Loucy (cell line): ENCODE measurements at regions not wholly inside any gene's neighbourhood (a gene's known extent, or its start where the extent isn't known, plus 50 kb on each side); places are given as distances from the start of the nearest gene placed in this dataset.
"Not testable (repeated sequence)": the region's sequence is repeated elsewhere in the genome, so short reads cannot be mapped to it uniquely, and the experiment has no call there.

Experiments
- H2AFZ ChIP-seq: fragments of 200-600 bp; sonication (generic); 2 replicates; pipeline ENCODE4 v1.6.0; 2016; ENCODE audit warnings: antibody characterized with exemption, mild to moderate bottlenecking, low read length, moderate library complexity
- H3F3A ChIP-seq: fragments of 200-600 bp; 2 replicates; pipeline ENCODE4 v1.6.0; 2016; ENCODE audit warnings: antibody characterized with exemption, low read depth, mild to moderate bottlenecking
- H3K27me3 ChIP-seq: fragments of 200-600 bp; sonication (generic); 2 replicates; pipeline ENCODE4 v1.6.1; 2014; ENCODE audit warnings: low read length, mild to moderate bottlenecking; ENCODE audit not compliant: insufficient read depth, poor library complexity, severe bottlenecking
- H3K36me3 ChIP-seq: fragments of 200-600 bp; sonication (generic); 2 replicates; pipeline ENCODE4 v1.6.1; 2016; ENCODE audit warnings: low read length; ENCODE audit not compliant: insufficient read depth
- H3K4me1 ChIP-seq: fragments of 200-600 bp; sonication (generic); 2 replicates; pipeline ENCODE4 v1.5.1; 2014; ENCODE audit warnings: low read length, mild to moderate bottlenecking; ENCODE audit not compliant: insufficient read depth, poor library complexity, severe bottlenecking
- H3K4me2 ChIP-seq: fragments of 200-600 bp; sonication (generic); 2 replicates; pipeline ENCODE4 v1.6.0; 2014; ENCODE audit warnings: antibody characterized with exemption, low read length, low read depth, mild to moderate bottlenecking; ENCODE audit not compliant: poor library complexity, severe bottlenecking
- H3K4me3 ChIP-seq: fragments of 200-600 bp; sonication (generic); 2 replicates; pipeline ENCODE4 v1.5.1; 2014; ENCODE audit warnings: low read length, mild to moderate bottlenecking, mixed read lengths; ENCODE audit not compliant: poor library complexity, severe bottlenecking
- H3K79me2 ChIP-seq: fragments of 200-600 bp; sonication (generic); 2 replicates; pipeline ENCODE4 v1.6.1; 2014; ENCODE audit warnings: low read length; ENCODE audit not compliant: insufficient read depth
- H3K9ac ChIP-seq: fragments of 200-600 bp; sonication (generic); 2 replicates; pipeline ENCODE4 v1.6.0; 2014; ENCODE audit warnings: mild to moderate bottlenecking, low read depth, low read length, moderate library complexity; ENCODE audit not compliant: poor library complexity, severe bottlenecking
- H3K9me2 ChIP-seq: fragments of 200-600 bp; sonication (generic); replicated peaks from 2 replicates; pipeline ENCODE4 v1.6.1; 2016; ENCODE audit warnings: low read depth, low read length, mixed read lengths
- H3K9me3 ChIP-seq: fragments of 200-600 bp; sonication (generic); 2 replicates; pipeline ENCODE4 v1.6.1; 2014; ENCODE audit warnings: mild to moderate bottlenecking, antibody characterized with exemption, low read length, low read depth; ENCODE audit not compliant: insufficient read depth
- H4K20me1 ChIP-seq: fragments of 200-600 bp; sonication (generic); 2 replicates; pipeline ENCODE4 v1.6.0; 2014; ENCODE audit warnings: antibody characterized with exemption, low read length, mild to moderate bottlenecking; ENCODE audit not compliant: insufficient read depth, poor library complexity, severe bottlenecking
- EZH2phosphoT487 ChIP-seq: fragments of 200-600 bp; IDR thresholded peaks from 2 replicates; pipeline ENCODE4 v1.6.1; 2018; ENCODE audit warnings: antibody characterized with exemption, mild to moderate bottlenecking, moderate library complexity, borderline replicate concordance
- TF ChIP-seq, protein P1 (sequence below): fragments of 200-600 bp; sonication (generic); conservative IDR thresholded peaks from 2 replicates; pipeline ENCODE4 v1.5.1; 2014; ENCODE audit warnings: mild to moderate bottlenecking, antibody characterized with exemption, low read length

DNA sequence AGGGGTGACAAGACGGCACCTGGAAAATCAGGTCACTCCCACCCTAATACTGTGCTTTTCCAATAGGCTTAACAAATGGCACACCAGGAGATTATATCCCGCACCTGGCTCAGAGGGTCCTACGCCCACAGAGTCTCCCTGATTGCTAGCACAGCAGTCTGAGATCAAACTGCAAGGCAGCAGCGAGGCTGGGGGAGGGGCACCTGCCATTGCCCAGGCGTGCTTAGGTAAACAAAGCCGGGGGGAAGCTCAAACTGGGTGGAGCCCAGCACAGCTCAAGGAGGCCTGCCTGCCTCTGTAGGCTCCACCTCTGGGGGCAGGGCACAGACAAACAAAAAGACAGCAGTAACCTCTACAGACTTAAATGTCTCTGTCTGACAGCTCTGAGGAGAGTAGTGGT lies 87.4 kb upstream of the PCED1B start:
- H3K4me3 ChIP-seq, H3K79me2 ChIP-seq: not testable (repeated sequence)

GRCh38 chr12:46998811-46999368 lies 80.5 kb upstream of the PCED1B start:
- no peaks in the 10 kb centered on the region for H3K36me3 ChIP-seq
- no peaks in the 10 kb centered on the region for H3K9me2 ChIP-seq
- H4K20me1 ChIP-seq, result no peaks in the 10 kb centered on the region
- no peak overlapping the region for H3K4me3 ChIP-seq
- H3K79me2 ChIP-seq, result no peaks in the 10 kb centered on the region
- no peaks in the 10 kb centered on the region for H3K9me3 ChIP-seq
- no peaks in the 10 kb centered on the region for H3K27me3 ChIP-seq
- TF ChIP-seq, protein P1, sequence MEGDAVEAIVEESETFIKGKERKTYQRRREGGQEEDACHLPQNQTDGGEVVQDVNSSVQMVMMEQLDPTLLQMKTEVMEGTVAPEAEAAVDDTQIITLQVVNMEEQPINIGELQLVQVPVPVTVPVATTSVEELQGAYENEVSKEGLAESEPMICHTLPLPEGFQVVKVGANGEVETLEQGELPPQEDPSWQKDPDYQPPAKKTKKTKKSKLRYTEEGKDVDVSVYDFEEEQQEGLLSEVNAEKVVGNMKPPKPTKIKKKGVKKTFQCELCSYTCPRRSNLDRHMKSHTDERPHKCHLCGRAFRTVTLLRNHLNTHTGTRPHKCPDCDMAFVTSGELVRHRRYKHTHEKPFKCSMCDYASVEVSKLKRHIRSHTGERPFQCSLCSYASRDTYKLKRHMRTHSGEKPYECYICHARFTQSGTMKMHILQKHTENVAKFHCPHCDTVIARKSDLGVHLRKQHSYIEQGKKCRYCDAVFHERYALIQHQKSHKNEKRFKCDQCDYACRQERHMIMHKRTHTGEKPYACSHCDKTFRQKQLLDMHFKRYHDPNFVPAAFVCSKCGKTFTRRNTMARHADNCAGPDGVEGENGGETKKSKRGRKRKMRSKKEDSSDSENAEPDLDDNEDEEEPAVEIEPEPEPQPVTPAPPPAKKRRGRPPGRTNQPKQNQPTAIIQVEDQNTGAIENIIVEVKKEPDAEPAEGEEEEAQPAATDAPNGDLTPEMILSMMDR, result no peak
- TF ChIP-seq EZH2phosphoT487, result no peak
- H2AFZ ChIP-seq, result no peak overlapping the region
- no peak overlapping the region for H3K9ac ChIP-seq
- H3K4me1 ChIP-seq, result no peaks in the 10 kb centered on the region
- H3K4me2 ChIP-seq, result no peak overlapping the region
- no peaks in the 10 kb centered on the region for H3F3A ChIP-seq

More for the DNA sequence above, 87.4 kb upstream of the PCED1B start:
- not testable (repeated sequence) for H2AFZ ChIP-seq, H3K27me3 ChIP-seq, H4K20me1 ChIP-seq, H3K36me3 ChIP-seq, H3K4me1 ChIP-seq, H3K9me3 ChIP-seq, H3F3A ChIP-seq, H3K9ac ChIP-seq, H3K9me2 ChIP-seq, H3K4me2 ChIP-seq

DNA sequence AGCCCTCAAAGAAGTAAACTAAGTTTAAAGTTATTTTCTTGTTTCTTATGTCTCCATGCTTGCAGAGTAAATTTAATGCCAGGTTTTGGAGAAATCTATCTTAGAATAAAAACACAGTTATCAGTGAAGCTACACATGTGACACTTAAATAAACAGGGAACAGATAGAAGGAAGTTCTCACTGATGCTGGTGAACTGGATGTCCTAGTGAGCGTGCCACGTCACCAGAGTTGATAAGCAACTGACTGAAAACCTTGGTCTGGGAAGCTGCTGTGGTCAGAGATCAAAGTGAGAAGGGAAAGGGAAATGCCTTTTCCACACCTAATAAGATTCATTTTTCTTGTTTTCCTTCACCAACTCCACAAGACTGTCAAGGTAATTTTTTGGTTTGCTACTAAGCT lies 74.8 kb upstream of the PCED1B start:
- Histone ChIP-seq H2AFZ (no peak overlapping the region), H3K9me2 (no peaks in the 10 kb centered on the region), H3K4me1 (no peaks in the 10 kb centered on the region), H3K9ac (no peak overlapping the region), H4K20me1 (no peaks in the 10 kb centered on the region), H3K9me3 (no peaks in the 10 kb centered on the region), H3F3A (no peaks in the 10 kb centered on the region), H3K27me3 (no peaks in the 10 kb centered on the region), H3K4me3 (no peak overlapping the region), H3K4me2 (no peak overlapping the region), H3K36me3 (no peaks in the 10 kb centered on the region), H3K79me2 (no peaks in the 10 kb centered on the region)
- no peak for TF ChIP-seq EZH2phosphoT487
- TF ChIP-seq, protein P1, result no peak

DNA sequence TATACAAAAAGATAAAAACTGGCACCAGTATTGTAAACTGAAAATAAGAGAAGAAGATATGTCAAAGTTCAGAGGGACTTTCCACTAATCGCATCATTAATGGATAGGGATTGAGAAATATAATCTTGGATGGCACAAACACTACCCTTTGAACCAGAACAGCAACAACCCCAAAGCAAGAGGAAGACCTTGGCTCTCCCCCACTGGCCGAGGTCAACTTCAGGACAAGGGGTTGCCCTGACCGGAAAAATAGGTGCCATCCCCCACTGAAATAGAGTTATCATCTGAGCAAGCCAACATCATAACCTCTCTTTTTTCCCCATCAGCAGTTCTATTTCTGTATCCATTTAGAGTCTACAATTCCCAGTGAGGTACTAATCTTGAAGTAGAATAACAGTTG lies 72.4 kb upstream of the PCED1B start:
- H3K9ac ChIP-seq, result no peak overlapping the region
- H3K4me1 ChIP-seq, result no peaks in the 10 kb centered on the region
- H3K9me2 ChIP-seq, result no peaks in the 10 kb centered on the region
- no peak overlapping the region for H2AFZ ChIP-seq
- no peaks in the 10 kb centered on the region for H3F3A ChIP-seq
- no peak overlapping the region for H3K4me3 ChIP-seq
- no peaks in the 10 kb centered on the region for H4K20me1 ChIP-seq
- TF ChIP-seq EZH2phosphoT487, result no peak
- TF ChIP-seq, protein P1, result no peak
- no peaks in the 10 kb centered on the region for H3K9me3 ChIP-seq
- no peaks in the 10 kb centered on the region for H3K36me3 ChIP-seq
- H3K4me2 ChIP-seq, result no peak overlapping the region
- no peaks in the 10 kb centered on the region for H3K79me2 ChIP-seq
- H3K27me3 ChIP-seq, result no peaks in the 10 kb centered on the region
